ENCODE measurements at regions not wholly inside any gene's neighbourhood (a gene's known extent, or its start where the extent isn't known, plus 50 kb on each side); places are given as distances from the start of the nearest gene placed in this dataset.

DNA sequence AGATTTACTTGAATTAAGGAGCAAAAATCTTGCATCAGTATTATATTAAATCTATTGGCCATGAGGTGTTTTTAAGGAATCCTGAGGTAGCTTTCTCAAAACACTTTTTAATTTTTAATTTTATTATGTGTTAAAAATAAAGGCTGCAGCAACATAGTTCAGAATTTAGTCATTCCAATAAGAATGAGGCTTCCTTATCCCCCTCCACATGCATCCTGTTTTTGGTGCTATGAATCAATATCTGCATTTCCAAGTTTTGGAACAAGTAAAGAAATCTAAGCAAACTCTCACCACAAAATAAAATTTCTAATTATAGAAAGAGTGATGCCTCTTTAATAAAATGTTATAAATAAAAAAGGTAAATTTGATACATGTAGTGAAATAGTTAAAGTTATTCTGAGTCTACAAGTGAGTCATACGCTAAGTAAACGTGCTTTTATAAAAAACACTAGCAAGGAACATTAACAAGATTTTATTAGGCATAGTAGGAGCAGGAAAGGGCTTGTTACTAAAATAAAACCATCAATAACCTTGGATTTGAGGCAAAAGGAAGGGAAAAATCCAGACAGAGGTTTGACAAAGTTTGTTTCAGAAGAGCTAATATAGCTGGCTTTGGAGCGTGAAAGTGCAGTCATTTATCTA is 1218.0 kb downstream of the NSUN3 start:
- no CpG with 5 or more reads among the region's 3 CpGs for WGBS (ENCODE audit: insufficient coverage)
- no peak overlapping the region for H2AFZ ChIP-seq (ENCODE audit: insufficient read depth, low read depth, low read length, poor library complexity, severe bottlenecking)
- H3K79me2 ChIP-seq (ENCODE audit: insufficient read depth, low read length), result no peaks in the 10 kb centered on the region
- no peak for DNase-seq
- no peaks in the 10 kb centered on the region for H3K36me3 Mint-ChIP-seq
- no peak overlapping the region for H3K9ac ChIP-seq (ENCODE audit: insufficient read depth, low read length, poor library complexity, severe bottlenecking)
- H3K4me1 Mint-ChIP-seq, result no peaks in the 10 kb centered on the region
- H3K27ac ChIP-seq (ENCODE audit: low read depth in 1 of 2, low read length in 2 of 2), result no peak overlapping the region
- peaks cover 6 to 8% of the 10 kb centered on the region in 2 donors for H3K9me3 ChIP-seq (replicated peaks in 1 of 2; ENCODE audit: control insufficient read depth in 1 of 2, insufficient read depth in 1 of 2, low read length in 2 of 2)
- H3K27ac Mint-ChIP-seq, result no peak overlapping the region
- TF ChIP-seq, protein P1, sequence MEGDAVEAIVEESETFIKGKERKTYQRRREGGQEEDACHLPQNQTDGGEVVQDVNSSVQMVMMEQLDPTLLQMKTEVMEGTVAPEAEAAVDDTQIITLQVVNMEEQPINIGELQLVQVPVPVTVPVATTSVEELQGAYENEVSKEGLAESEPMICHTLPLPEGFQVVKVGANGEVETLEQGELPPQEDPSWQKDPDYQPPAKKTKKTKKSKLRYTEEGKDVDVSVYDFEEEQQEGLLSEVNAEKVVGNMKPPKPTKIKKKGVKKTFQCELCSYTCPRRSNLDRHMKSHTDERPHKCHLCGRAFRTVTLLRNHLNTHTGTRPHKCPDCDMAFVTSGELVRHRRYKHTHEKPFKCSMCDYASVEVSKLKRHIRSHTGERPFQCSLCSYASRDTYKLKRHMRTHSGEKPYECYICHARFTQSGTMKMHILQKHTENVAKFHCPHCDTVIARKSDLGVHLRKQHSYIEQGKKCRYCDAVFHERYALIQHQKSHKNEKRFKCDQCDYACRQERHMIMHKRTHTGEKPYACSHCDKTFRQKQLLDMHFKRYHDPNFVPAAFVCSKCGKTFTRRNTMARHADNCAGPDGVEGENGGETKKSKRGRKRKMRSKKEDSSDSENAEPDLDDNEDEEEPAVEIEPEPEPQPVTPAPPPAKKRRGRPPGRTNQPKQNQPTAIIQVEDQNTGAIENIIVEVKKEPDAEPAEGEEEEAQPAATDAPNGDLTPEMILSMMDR (IDR thresholded peaks at IDR 0.05), result no peak
- peaks cover 0 to 9% (median 2%) of the 10 kb centered on the region in 7 donors for H3K9me3 Mint-ChIP-seq
- no peaks in the 10 kb centered on the region for H3K27me3 Mint-ChIP-seq (ENCODE audit: low read depth in 3 of 3)
- H3K4me1 ChIP-seq (ENCODE audit: control insufficient read depth in 1 of 2, insufficient read depth in 2 of 2, low read length in 2 of 2), result no peaks in the 10 kb centered on the region
- intact Hi-C loops (cut with micrococcal nuclease), result no loop called here
- H3K4me3 ChIP-seq (replicated peaks in 1 of 3; ENCODE audit: low read depth in 2 of 3, low read length in 3 of 3), result no peak overlapping the region
- H4K20me1 ChIP-seq (ENCODE audit: insufficient read depth, low read length), result no peaks in the 10 kb centered on the region
- no peaks in the 10 kb centered on the region for H3K27me3 ChIP-seq (ENCODE audit: control insufficient read depth in 2 of 2, insufficient read depth in 2 of 2, low read length in 2 of 2)
- H3K36me3 ChIP-seq (replicated peaks in 1 of 2; ENCODE audit: control insufficient read depth in 1 of 2, insufficient read depth in 2 of 2, low read length in 2 of 2), result no peaks in the 10 kb centered on the region
- no peak overlapping the region for H3K4me2 ChIP-seq (replicated peaks; ENCODE audit: extremely low read depth, low read length, poor library complexity, severe bottlenecking)
- no peak overlapping the region for H3K4me3 Mint-ChIP-seq

GRCh38 chr3:95289295-95289694 is 1226.4 kb downstream of the NSUN3 start:
- no peaks in the 10 kb centered on the region for H3K27me3 Mint-ChIP-seq (ENCODE audit: low read depth in 3 of 3)
- H3K27ac Mint-ChIP-seq, result no peak overlapping the region
- no CpG with 5 or more reads among the region's 2 CpGs for WGBS (ENCODE audit: insufficient coverage)
- no peak for DNase-seq
- intact Hi-C loops (cut with micrococcal nuclease), result no loop called here
- no peaks in the 10 kb centered on the region for H3K4me1 Mint-ChIP-seq
- no peak overlapping the region for H3K4me3 ChIP-seq (replicated peaks in 1 of 3; ENCODE audit: low read depth in 2 of 3, low read length in 3 of 3)
- TF ChIP-seq, protein P1 (IDR thresholded peaks at IDR 0.05), result no peak
- no peaks in the 10 kb centered on the region for H3K79me2 ChIP-seq (ENCODE audit: insufficient read depth, low read length)
- H3K9me3 Mint-ChIP-seq, result peaks cover 0 to 17% (median 8%) of the 10 kb centered on the region in 7 donors
- H3K27ac ChIP-seq (ENCODE audit: low read depth in 1 of 2, low read length in 2 of 2), result no peak overlapping the region
- H2AFZ ChIP-seq (ENCODE audit: insufficient read depth, low read depth, low read length, poor library complexity, severe bottlenecking), result no peak overlapping the region
- H3K9ac ChIP-seq (ENCODE audit: insufficient read depth, low read length, poor library complexity, severe bottlenecking), result no peak overlapping the region
- H3K36me3 Mint-ChIP-seq, result no peaks in the 10 kb centered on the region
- H3K4me3 Mint-ChIP-seq, result no peak overlapping the region
- no peaks in the 10 kb centered on the region for H3K27me3 ChIP-seq (ENCODE audit: control insufficient read depth in 2 of 2, insufficient read depth in 2 of 2, low read length in 2 of 2)
- H4K20me1 ChIP-seq (ENCODE audit: insufficient read depth, low read length), result no peaks in the 10 kb centered on the region
- peaks cover 0 to 17% of the 10 kb centered on the region in 2 donors for H3K9me3 ChIP-seq (replicated peaks in 1 of 2; ENCODE audit: control insufficient read depth in 1 of 2, insufficient read depth in 1 of 2, low read length in 2 of 2)
- no peak overlapping the region for H3K4me2 ChIP-seq (replicated peaks; ENCODE audit: extremely low read depth, low read length, poor library complexity, severe bottlenecking)
- no peaks in the 10 kb centered on the region for H3K36me3 ChIP-seq (replicated peaks in 1 of 2; ENCODE audit: control insufficient read depth in 1 of 2, insufficient read depth in 2 of 2, low read length in 2 of 2)
- H3K4me1 ChIP-seq (ENCODE audit: control insufficient read depth in 1 of 2, insufficient read depth in 2 of 2, low read length in 2 of 2), result no peaks in the 10 kb centered on the region

Measured in CD14-positive monocyte (primary cell).